HG02798 (cell line): ENCODE measurements at regions not wholly inside any gene's neighbourhood (a gene's known extent, or its start where the extent isn't known, plus 50 kb on each side); places are given as distances from the start of the nearest gene placed in this dataset.

Experiments
- ATAC-seq: cut with Tn5 transposase; IDR thresholded peaks from one replicate; pipeline ENCODE4 v1.9.1; 2021; ENCODE audit warnings: mild to moderate bottlenecking; ENCODE audit not compliant: unreplicated experiment, poor library complexity

- no peak for ATAC-seq
Measured at GRCh38 chrX:69085151-69085550, 80.1 kb downstream of the PJA1 start.

- no peak for ATAC-seq
Measured at GRCh38 chrX:69083801-69084200, 81.5 kb downstream of the PJA1 start.

- ATAC-seq, result no peak
Measured at GRCh38 chrX:69083361-69083760, 81.9 kb downstream of the PJA1 start.

GRCh38 chrX:69082753-69083150 is 82.5 kb downstream of the PJA1 start:
- no peak for ATAC-seq

- ATAC-seq, result no peak
Measured at GRCh38 chrX:69082055-69082752, 83.0 kb downstream of the PJA1 start.

GRCh38 chrX:69080855-69081465 is 84.3 kb downstream of the PJA1 start:
- ATAC-seq, result no peak

- ATAC-seq, result no peak
Measured at GRCh38 chrX:69079268-69079667, 86.0 kb downstream of the PJA1 start.

GRCh38 chrX:69077895-69078455 is 87.3 kb downstream of the PJA1 start:
- ATAC-seq, result no peak

- no peak for ATAC-seq
Measured at GRCh38 chrX:69076088-69076487, 89.2 kb downstream of the PJA1 start.

- ATAC-seq, result no peak
Measured at GRCh38 chrX:69074726-69075125, 90.5 kb downstream of the PJA1 start.

GRCh38 chrX:69073721-69074120 is 91.5 kb downstream of the PJA1 start:
- no peak for ATAC-seq

- ATAC-seq, result no peak
Measured at GRCh38 chrX:69073241-69073640, 92.0 kb downstream of the PJA1 start.

GRCh38 chrX:69072486-69073006 is 92.7 kb downstream of the PJA1 start:
- ATAC-seq, result no peak

- no peak for ATAC-seq
Measured at GRCh38 chrX:69070949-69071650, 94.2 kb downstream of the PJA1 start.

- ATAC-seq, result no peak
Measured at GRCh38 chrX:69069876-69070275, 95.4 kb downstream of the PJA1 start.

GRCh38 chrX:69069086-69069445 is 96.2 kb downstream of the PJA1 start:
- no peak for ATAC-seq

GRCh38 chrX:69068301-69069085 is 96.8 kb downstream of the PJA1 start:
- no peak for ATAC-seq

- no peak for ATAC-seq
Measured at GRCh38 chrX:69067841-69068240, 97.4 kb downstream of the PJA1 start.

- no peak for ATAC-seq
Measured at GRCh38 chrX:69066966-69067525, 98.2 kb downstream of the PJA1 start.
